ENCODE measurements at regions not wholly inside any gene's neighbourhood (a gene's known extent, or its start where the extent isn't known, plus 50 kb on each side); places are given as distances from the start of the nearest gene placed in this dataset.

- Histone ChIP-seq H3K9me3 (ENCODE audit: insufficient read depth, low read length) (peaks cover 19% of the 10 kb centered on the region), H3K9ac (ENCODE audit: insufficient read length, low read depth) (no peak overlapping the region), H3K27me3 (ENCODE audit: insufficient read depth, insufficient read length) (no peaks in the 10 kb centered on the region), H3K4me1 (ENCODE audit: insufficient read depth, insufficient read length) (no peaks in the 10 kb centered on the region), H3K36me3 (ENCODE audit: insufficient read depth, insufficient read length, low read length) (no peaks in the 10 kb centered on the region), H3K4me3 (ENCODE audit: insufficient read length, low read depth) (no peak overlapping the region)
- TF ChIP-seq YY1 (IDR thresholded peaks at IDR 0.05; ENCODE audit: insufficient read depth, insufficient read length) (no peak), ZNF274 (IDR thresholded peaks at IDR 0.05; ENCODE audit: low read depth, low read length) (no peak), SUZ12 (IDR thresholded peaks at IDR 0.05; ENCODE audit: extremely low read depth, insufficient read depth, insufficient read length) (no peak)
- no peak for DNase-seq (ENCODE audit: low read depth, low spot score)
Measured at GRCh38 chr2:144102386-144102785, 417.5 kb downstream of the ZEB2 start.

- TF ChIP-seq SUZ12 (IDR thresholded peaks at IDR 0.05; ENCODE audit: extremely low read depth, insufficient read depth, insufficient read length) (no peak), YY1 (IDR thresholded peaks at IDR 0.05; ENCODE audit: insufficient read depth, insufficient read length) (no peak)
- Histone ChIP-seq H3K9me3 (ENCODE audit: insufficient read depth, low read length) (peaks cover 19% of the 10 kb centered on the region), H3K4me3 (ENCODE audit: insufficient read length, low read depth) (no peak overlapping the region), H3K36me3 (ENCODE audit: insufficient read depth, insufficient read length, low read length) (no peaks in the 10 kb centered on the region), H3K27me3 (ENCODE audit: insufficient read depth, insufficient read length) (no peaks in the 10 kb centered on the region), H3K9ac (ENCODE audit: insufficient read length, low read depth) (no peak overlapping the region), H3K4me1 (ENCODE audit: insufficient read depth, insufficient read length) (no peaks in the 10 kb centered on the region)
- DNase-seq (ENCODE audit: low read depth, low spot score) = no peak
Measured at GRCh38 chr2:144099780-144100377, 420.0 kb downstream of the ZEB2 start.

GRCh38 chr2:144099340-144099739 is 420.6 kb downstream of the ZEB2 start:
- Histone ChIP-seq H3K36me3 (ENCODE audit: insufficient read depth, insufficient read length, low read length) (no peaks in the 10 kb centered on the region), H3K27me3 (ENCODE audit: insufficient read depth, insufficient read length) (no peaks in the 10 kb centered on the region), H3K4me1 (ENCODE audit: insufficient read depth, insufficient read length) (no peaks in the 10 kb centered on the region), H3K4me3 (ENCODE audit: insufficient read length, low read depth) (no peak overlapping the region), H3K9ac (ENCODE audit: insufficient read length, low read depth) (no peak overlapping the region), H3K9me3 (ENCODE audit: insufficient read depth, low read length) (peaks cover 14% of the 10 kb centered on the region)
- TF ChIP-seq YY1 (IDR thresholded peaks at IDR 0.05; ENCODE audit: insufficient read depth, insufficient read length) (no peak), SUZ12 (IDR thresholded peaks at IDR 0.05; ENCODE audit: extremely low read depth, insufficient read depth, insufficient read length) (no peak), ZNF274 (IDR thresholded peaks at IDR 0.05; ENCODE audit: low read depth, low read length) (no peak)
- DNase-seq (ENCODE audit: low read depth, low spot score) = no peak

GRCh38 chr2:144097440-144098225 is 422.3 kb downstream of the ZEB2 start:
- TF ChIP-seq ZNF274 (IDR thresholded peaks at IDR 0.05; ENCODE audit: low read depth, low read length) (no peak), SUZ12 (IDR thresholded peaks at IDR 0.05; ENCODE audit: extremely low read depth, insufficient read depth, insufficient read length) (no peak), YY1 (IDR thresholded peaks at IDR 0.05; ENCODE audit: insufficient read depth, insufficient read length) (no peak)
- DNase-seq (ENCODE audit: low read depth, low spot score) = no peak

GRCh38 chr2:144096531-144096930 is 423.4 kb downstream of the ZEB2 start:
- no peak for DNase-seq (ENCODE audit: low read depth, low spot score)
- Histone ChIP-seq H3K9me3 (ENCODE audit: insufficient read depth, low read length) (no peaks in the 10 kb centered on the region), H3K4me3 (ENCODE audit: insufficient read length, low read depth) (no peak overlapping the region), H3K36me3 (ENCODE audit: insufficient read depth, insufficient read length, low read length) (no peaks in the 10 kb centered on the region), H3K27me3 (ENCODE audit: insufficient read depth, insufficient read length) (no peaks in the 10 kb centered on the region), H3K4me1 (ENCODE audit: insufficient read depth, insufficient read length) (no peaks in the 10 kb centered on the region), H3K9ac (ENCODE audit: insufficient read length, low read depth) (no peak overlapping the region)
- no peak for TF ChIP-seq YY1 (IDR thresholded peaks at IDR 0.05; ENCODE audit: insufficient read depth, insufficient read length)
- no peak for TF ChIP-seq ZNF274 (IDR thresholded peaks at IDR 0.05; ENCODE audit: low read depth, low read length)
- TF ChIP-seq SUZ12 (IDR thresholded peaks at IDR 0.05; ENCODE audit: extremely low read depth, insufficient read depth, insufficient read length) = no peak

More at GRCh38 chr2:144097440-144098225, 422.3 kb downstream of the ZEB2 start:
- Histone ChIP-seq H3K9me3 (ENCODE audit: insufficient read depth, low read length) (no peaks in the 10 kb centered on the region), H3K4me1 (ENCODE audit: insufficient read depth, insufficient read length) (no peaks in the 10 kb centered on the region), H3K4me3 (ENCODE audit: insufficient read length, low read depth) (no peak overlapping the region), H3K27me3 (ENCODE audit: insufficient read depth, insufficient read length) (no peaks in the 10 kb centered on the region), H3K9ac (ENCODE audit: insufficient read length, low read depth) (no peak overlapping the region), H3K36me3 (ENCODE audit: insufficient read depth, insufficient read length, low read length) (no peaks in the 10 kb centered on the region)

GRCh38 chr2:144094408-144095151 is 425.3 kb downstream of the ZEB2 start:
- no peak for DNase-seq (ENCODE audit: low read depth, low spot score)
- TF ChIP-seq SUZ12 (IDR thresholded peaks at IDR 0.05; ENCODE audit: extremely low read depth, insufficient read depth, insufficient read length) (no peak), ZNF274 (IDR thresholded peaks at IDR 0.05; ENCODE audit: low read depth, low read length) (no peak), YY1 (IDR thresholded peaks at IDR 0.05; ENCODE audit: insufficient read depth, insufficient read length) (no peak)
- Histone ChIP-seq H3K9me3 (ENCODE audit: insufficient read depth, low read length) (no peaks in the 10 kb centered on the region), H3K4me1 (ENCODE audit: insufficient read depth, insufficient read length) (no peaks in the 10 kb centered on the region), H3K9ac (ENCODE audit: insufficient read length, low read depth) (no peak overlapping the region), H3K36me3 (ENCODE audit: insufficient read depth, insufficient read length, low read length) (no peaks in the 10 kb centered on the region), H3K27me3 (ENCODE audit: insufficient read depth, insufficient read length) (no peaks in the 10 kb centered on the region), H3K4me3 (ENCODE audit: insufficient read length, low read depth) (no peak overlapping the region)

GRCh38 chr2:144091622-144092021 is 428.3 kb downstream of the ZEB2 start:
- Histone ChIP-seq H3K9me3 (ENCODE audit: insufficient read depth, low read length) (no peaks in the 10 kb centered on the region), H3K4me1 (ENCODE audit: insufficient read depth, insufficient read length) (no peaks in the 10 kb centered on the region), H3K36me3 (ENCODE audit: insufficient read depth, insufficient read length, low read length) (no peaks in the 10 kb centered on the region), H3K9ac (ENCODE audit: insufficient read length, low read depth) (no peak overlapping the region), H3K27me3 (ENCODE audit: insufficient read depth, insufficient read length) (no peaks in the 10 kb centered on the region), H3K4me3 (ENCODE audit: insufficient read length, low read depth) (no peak overlapping the region)
- DNase-seq (ENCODE audit: low read depth, low spot score) = no peak
- TF ChIP-seq ZNF274 (IDR thresholded peaks at IDR 0.05; ENCODE audit: low read depth, low read length) (no peak), SUZ12 (IDR thresholded peaks at IDR 0.05; ENCODE audit: extremely low read depth, insufficient read depth, insufficient read length) (no peak), YY1 (IDR thresholded peaks at IDR 0.05; ENCODE audit: insufficient read depth, insufficient read length) (no peak)

Measured in NT2/D1 (cell line).